ENCODE measurements at regions not wholly inside any gene's neighbourhood (a gene's known extent, or its start where the extent isn't known, plus 50 kb on each side); places are given as distances from the start of the nearest gene placed in this dataset.
A peak's percentile ranks its signal among the peaks of the same experiment; 100 is the strongest.
"Not testable (repeated sequence)": the region's sequence is repeated elsewhere in the genome, so short reads cannot be mapped to it uniquely, and the experiment has no call there.

GRCh38 chr1:116842654-116843053 is 67.1 kb upstream of the PTGFRN start:
- TF ChIP-seq, protein P1, sequence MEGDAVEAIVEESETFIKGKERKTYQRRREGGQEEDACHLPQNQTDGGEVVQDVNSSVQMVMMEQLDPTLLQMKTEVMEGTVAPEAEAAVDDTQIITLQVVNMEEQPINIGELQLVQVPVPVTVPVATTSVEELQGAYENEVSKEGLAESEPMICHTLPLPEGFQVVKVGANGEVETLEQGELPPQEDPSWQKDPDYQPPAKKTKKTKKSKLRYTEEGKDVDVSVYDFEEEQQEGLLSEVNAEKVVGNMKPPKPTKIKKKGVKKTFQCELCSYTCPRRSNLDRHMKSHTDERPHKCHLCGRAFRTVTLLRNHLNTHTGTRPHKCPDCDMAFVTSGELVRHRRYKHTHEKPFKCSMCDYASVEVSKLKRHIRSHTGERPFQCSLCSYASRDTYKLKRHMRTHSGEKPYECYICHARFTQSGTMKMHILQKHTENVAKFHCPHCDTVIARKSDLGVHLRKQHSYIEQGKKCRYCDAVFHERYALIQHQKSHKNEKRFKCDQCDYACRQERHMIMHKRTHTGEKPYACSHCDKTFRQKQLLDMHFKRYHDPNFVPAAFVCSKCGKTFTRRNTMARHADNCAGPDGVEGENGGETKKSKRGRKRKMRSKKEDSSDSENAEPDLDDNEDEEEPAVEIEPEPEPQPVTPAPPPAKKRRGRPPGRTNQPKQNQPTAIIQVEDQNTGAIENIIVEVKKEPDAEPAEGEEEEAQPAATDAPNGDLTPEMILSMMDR (IDR thresholded peaks at IDR 0.05; ENCODE audit: insufficient read depth, low read length, poor library complexity, severe bottlenecking): no peak
- no peaks in the 10 kb centered on the region for H3K27me3 ChIP-seq (replicated peaks; ENCODE audit: control insufficient read depth, insufficient read depth, low read length)
- no peak for DNase-seq (ENCODE audit: extremely low read depth, insufficient read length)
- H3K4me3 ChIP-seq (replicated peaks; ENCODE audit: low read depth, low read length): no peak overlapping the region
- H3K36me3 ChIP-seq (ENCODE audit: control insufficient read depth, insufficient read depth, low read length): no peaks in the 10 kb centered on the region

DNA sequence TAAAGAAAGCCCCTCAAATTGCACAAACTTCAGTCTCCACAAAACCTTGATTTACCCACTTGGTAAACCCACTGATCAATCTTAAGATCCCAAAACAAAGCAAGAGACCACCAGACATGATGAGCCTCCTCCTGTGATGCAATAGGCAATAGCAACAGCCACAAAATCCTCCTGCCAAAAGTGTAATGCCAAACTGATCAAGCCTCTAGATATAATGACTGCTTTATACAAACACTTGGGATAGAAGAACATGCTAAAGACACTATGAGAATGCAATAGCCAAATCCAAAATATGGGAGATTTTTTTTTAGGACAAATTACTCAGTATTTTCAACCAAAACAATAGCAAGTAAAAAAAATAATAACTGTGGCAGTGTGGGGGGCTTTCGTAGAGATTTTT is 64.9 kb upstream of the PTGFRN start:
- no peak overlapping the region for H3K4me3 ChIP-seq (replicated peaks; ENCODE audit: low read depth, low read length)

DNA sequence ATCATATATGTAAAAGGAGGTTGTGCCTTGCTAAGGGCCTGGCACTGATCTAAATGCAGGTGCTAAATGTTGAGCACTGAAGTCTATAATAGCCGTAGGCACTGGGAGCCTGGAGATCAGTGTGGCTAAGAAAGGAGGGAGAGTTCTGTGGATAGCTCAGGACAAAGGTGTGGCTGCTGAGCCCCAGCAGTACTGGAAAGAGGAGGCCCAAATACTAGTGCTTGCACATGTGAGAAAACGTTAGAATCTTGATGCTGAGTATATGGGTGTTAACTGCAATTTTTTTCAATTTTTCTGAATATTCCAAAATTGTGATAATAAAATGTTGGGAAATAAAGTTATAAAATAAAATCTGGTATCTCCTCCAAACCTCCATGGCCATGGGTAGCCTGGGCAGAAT is 62.5 kb upstream of the PTGFRN start:
- Histone ChIP-seq H3K36me3 (ENCODE audit: control insufficient read depth, insufficient read depth, low read length) (no peaks in the 10 kb centered on the region), H3K27me3 (replicated peaks; ENCODE audit: control insufficient read depth, insufficient read depth, low read length) (no peaks in the 10 kb centered on the region), H3K4me3 (replicated peaks; ENCODE audit: low read depth, low read length) (no peak overlapping the region)
- no peak for DNase-seq (ENCODE audit: extremely low read depth, insufficient read length)
- TF ChIP-seq, protein P1 (IDR thresholded peaks at IDR 0.05; ENCODE audit: insufficient read depth, low read length, poor library complexity, severe bottlenecking): no peak

More for the DNA sequence above, 64.9 kb upstream of the PTGFRN start:
- no peaks in the 10 kb centered on the region for H3K36me3 ChIP-seq (ENCODE audit: control insufficient read depth, insufficient read depth, low read length)
- no peaks in the 10 kb centered on the region for H3K27me3 ChIP-seq (replicated peaks; ENCODE audit: control insufficient read depth, insufficient read depth, low read length)
- TF ChIP-seq, protein P1 (IDR thresholded peaks at IDR 0.05; ENCODE audit: insufficient read depth, low read length, poor library complexity, severe bottlenecking): no peak
- no peak for DNase-seq (ENCODE audit: extremely low read depth, insufficient read length)

- peak; percentile 41 for DNase-seq (ENCODE audit: extremely low read depth, insufficient read length)
- H3K36me3 ChIP-seq (ENCODE audit: control insufficient read depth, insufficient read depth, low read length): no peaks in the 10 kb centered on the region
- TF ChIP-seq, protein P1 (IDR thresholded peaks at IDR 0.05; ENCODE audit: insufficient read depth, low read length, poor library complexity, severe bottlenecking): no peak
- no peaks in the 10 kb centered on the region for H3K27me3 ChIP-seq (replicated peaks; ENCODE audit: control insufficient read depth, insufficient read depth, low read length)
- no peak overlapping the region for H3K4me3 ChIP-seq (replicated peaks; ENCODE audit: low read depth, low read length)
Measured at GRCh38 chr1:116847688-116848531, 61.8 kb upstream of the PTGFRN start.

DNA sequence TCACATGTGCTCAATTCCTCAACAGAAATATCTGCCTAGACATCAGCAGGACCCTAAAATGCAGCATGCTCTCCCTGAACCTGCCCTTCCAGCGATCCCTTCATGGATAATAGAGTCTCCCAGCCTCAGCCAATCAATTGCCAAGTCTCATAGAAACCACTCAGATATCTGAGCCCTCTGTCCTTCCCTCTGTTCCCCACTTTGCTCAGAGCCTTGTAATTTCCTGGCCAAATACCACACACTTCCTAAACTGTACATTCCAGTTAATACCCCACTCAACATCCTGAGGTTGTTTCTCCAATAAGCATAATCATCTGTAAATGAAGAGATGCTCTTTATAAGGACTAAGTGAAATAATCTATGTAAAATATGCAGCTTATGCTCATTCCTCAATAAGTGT is 59.3 kb upstream of the PTGFRN start:
- DNase-seq (ENCODE audit: extremely low read depth, insufficient read length): no peak
- TF ChIP-seq, protein P1 (IDR thresholded peaks at IDR 0.05; ENCODE audit: insufficient read depth, low read length, poor library complexity, severe bottlenecking): no peak
- Histone ChIP-seq H3K36me3 (ENCODE audit: control insufficient read depth, insufficient read depth, low read length) (no peaks in the 10 kb centered on the region), H3K4me3 (replicated peaks; ENCODE audit: low read depth, low read length) (no peak overlapping the region), H3K27me3 (replicated peaks; ENCODE audit: control insufficient read depth, insufficient read depth, low read length) (no peaks in the 10 kb centered on the region)

DNA sequence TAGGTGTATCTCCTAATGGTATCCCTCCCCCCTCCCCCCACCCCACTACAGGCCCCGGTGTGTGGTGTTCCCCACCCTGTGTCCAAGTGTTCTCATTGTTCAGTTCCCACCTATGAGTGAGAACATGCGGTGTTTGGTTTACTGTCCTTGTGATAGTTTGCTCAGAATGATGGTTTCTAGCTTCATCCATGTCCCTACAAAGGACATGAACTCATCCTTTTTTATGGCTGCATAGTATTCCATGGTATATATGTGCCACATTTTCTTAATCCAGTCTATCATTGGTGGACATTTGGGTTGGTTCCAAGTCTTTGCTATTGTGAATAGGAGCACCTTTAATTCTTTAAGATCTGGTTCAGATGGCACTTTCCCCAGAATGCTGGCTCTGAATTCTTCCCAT is 58.5 kb upstream of the PTGFRN start:
- not testable (repeated sequence) for DNase-seq (ENCODE audit: extremely low read depth, insufficient read length); H3K4me3 ChIP-seq (replicated peaks; ENCODE audit: low read depth, low read length); H3K27me3 ChIP-seq (replicated peaks; ENCODE audit: control insufficient read depth, insufficient read depth, low read length); H3K36me3 ChIP-seq (ENCODE audit: control insufficient read depth, insufficient read depth, low read length)

All from GM06990 (cell line).